ENCODE measurements at regions not wholly inside any gene's neighbourhood (a gene's known extent, or its start where the extent isn't known, plus 50 kb on each side); places are given as distances from the start of the nearest gene placed in this dataset.
"Not testable (repeated sequence)": the region's sequence is repeated elsewhere in the genome, so short reads cannot be mapped to it uniquely, and the experiment has no call there.

DNA sequence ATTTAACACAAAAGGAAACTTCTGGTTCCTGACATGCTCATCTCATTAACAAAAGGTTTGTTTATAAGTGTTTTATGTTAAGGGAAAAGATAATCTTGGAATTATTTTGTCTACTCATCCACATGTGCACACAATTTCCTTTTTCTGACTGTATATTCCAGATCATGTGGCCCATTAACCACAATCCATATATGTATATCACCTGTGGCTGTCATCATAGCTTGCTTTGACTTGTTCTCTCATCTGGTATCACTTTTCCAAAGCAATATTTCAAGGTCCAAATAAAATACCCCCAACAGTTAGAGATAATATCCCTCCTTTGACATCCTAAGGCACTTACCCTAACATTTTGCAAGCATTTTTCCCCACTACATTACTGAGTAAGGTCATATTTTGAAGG, 856.1 kb downstream of the CDH11 start:
- H3K4me2 ChIP-seq: no peak overlapping the region

DNA sequence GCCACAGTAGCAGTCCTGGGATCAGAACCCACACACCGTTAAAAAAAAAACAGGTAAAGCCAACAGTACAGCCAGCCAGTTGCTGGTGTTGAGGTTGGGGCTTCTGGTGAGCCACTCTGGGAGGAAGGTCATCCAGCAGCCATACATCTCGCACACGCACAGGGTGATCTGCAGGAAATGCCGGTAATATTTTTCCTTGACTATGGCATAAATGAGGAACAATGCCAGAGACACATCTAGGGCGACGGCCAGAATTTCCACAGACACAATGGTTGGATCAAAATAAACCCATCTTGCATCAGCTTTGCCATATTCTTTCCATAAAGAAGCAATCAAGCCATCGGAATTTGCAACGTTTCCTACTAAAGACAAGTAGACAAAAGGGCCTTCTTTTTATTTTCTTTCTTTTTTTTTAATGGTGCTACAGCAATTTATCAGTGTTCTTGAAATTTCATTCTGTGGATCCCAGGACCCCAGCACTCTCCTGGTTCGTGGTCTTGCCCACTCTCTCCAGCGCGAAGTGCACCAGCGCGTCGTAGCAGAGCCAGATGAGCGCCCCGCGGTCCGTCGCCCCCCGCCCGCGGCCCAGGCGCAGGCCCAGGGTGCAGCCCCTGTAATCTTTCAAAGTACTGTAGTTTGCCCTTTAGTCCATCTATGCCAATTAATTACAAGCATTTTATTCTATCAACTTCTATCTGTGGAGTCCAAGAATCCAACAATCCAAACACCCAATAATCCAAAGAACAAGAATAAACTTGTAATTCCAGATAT, 861.0 kb downstream of the CDH11 start:
- 97% methylated on average over 23 of the region's 23 CpGs for WGBS (ENCODE audit: low lambda C conversion rate, missing lambda C conversion rate)
- H3K4me3 ChIP-seq; H3K4me2 ChIP-seq; H3K27me3 ChIP-seq; H3K4me1 ChIP-seq (ENCODE audit: insufficient read depth); H3K36me3 ChIP-seq (replicated peaks; ENCODE audit: insufficient read depth, low read depth); H2AFZ ChIP-seq; H3K9me2 ChIP-seq (replicated peaks; ENCODE audit: insufficient read depth); DNase-seq (ENCODE audit: low spot score); H3K9me3 ChIP-seq (ENCODE audit: low read depth); H4K20me1 ChIP-seq (ENCODE audit: insufficient read depth, poor library complexity, severe bottlenecking); H3K27ac ChIP-seq; H3K79me2 ChIP-seq: not testable (repeated sequence)

More for the DNA sequence above, 856.1 kb downstream of the CDH11 start:
- H3K27me3 ChIP-seq: no peaks in the 10 kb centered on the region
- no peaks in the 10 kb centered on the region for H3K36me3 ChIP-seq (replicated peaks; ENCODE audit: insufficient read depth, low read depth)
- no peaks in the 10 kb centered on the region for H3K9me2 ChIP-seq (replicated peaks; ENCODE audit: insufficient read depth)
- no peak overlapping the region for H3K4me3 ChIP-seq
- no peaks in the 10 kb centered on the region for H3K79me2 ChIP-seq
- no peaks in the 10 kb centered on the region for H3K4me1 ChIP-seq (ENCODE audit: insufficient read depth)
- DNase-seq (ENCODE audit: low spot score): no peak
- no peak for TF ChIP-seq EZH2phosphoT487 (IDR thresholded peaks at IDR 0.05; ENCODE audit: low read depth, severe bottlenecking, unreplicated experiment)
- no peak for TF ChIP-seq EZH2 (IDR thresholded peaks at IDR 0.05; ENCODE audit: borderline replicate concordance)
- TF ChIP-seq, protein P1, sequence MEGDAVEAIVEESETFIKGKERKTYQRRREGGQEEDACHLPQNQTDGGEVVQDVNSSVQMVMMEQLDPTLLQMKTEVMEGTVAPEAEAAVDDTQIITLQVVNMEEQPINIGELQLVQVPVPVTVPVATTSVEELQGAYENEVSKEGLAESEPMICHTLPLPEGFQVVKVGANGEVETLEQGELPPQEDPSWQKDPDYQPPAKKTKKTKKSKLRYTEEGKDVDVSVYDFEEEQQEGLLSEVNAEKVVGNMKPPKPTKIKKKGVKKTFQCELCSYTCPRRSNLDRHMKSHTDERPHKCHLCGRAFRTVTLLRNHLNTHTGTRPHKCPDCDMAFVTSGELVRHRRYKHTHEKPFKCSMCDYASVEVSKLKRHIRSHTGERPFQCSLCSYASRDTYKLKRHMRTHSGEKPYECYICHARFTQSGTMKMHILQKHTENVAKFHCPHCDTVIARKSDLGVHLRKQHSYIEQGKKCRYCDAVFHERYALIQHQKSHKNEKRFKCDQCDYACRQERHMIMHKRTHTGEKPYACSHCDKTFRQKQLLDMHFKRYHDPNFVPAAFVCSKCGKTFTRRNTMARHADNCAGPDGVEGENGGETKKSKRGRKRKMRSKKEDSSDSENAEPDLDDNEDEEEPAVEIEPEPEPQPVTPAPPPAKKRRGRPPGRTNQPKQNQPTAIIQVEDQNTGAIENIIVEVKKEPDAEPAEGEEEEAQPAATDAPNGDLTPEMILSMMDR (IDR thresholded peaks at IDR 0.05; ENCODE audit: poor library complexity): no peak
- H3K27ac ChIP-seq: no peak overlapping the region
- no peak overlapping the region for H2AFZ ChIP-seq
- H4K20me1 ChIP-seq (ENCODE audit: insufficient read depth, poor library complexity, severe bottlenecking): no peaks in the 10 kb centered on the region
- no peaks in the 10 kb centered on the region for H3K9me3 ChIP-seq (ENCODE audit: low read depth)

DNA sequence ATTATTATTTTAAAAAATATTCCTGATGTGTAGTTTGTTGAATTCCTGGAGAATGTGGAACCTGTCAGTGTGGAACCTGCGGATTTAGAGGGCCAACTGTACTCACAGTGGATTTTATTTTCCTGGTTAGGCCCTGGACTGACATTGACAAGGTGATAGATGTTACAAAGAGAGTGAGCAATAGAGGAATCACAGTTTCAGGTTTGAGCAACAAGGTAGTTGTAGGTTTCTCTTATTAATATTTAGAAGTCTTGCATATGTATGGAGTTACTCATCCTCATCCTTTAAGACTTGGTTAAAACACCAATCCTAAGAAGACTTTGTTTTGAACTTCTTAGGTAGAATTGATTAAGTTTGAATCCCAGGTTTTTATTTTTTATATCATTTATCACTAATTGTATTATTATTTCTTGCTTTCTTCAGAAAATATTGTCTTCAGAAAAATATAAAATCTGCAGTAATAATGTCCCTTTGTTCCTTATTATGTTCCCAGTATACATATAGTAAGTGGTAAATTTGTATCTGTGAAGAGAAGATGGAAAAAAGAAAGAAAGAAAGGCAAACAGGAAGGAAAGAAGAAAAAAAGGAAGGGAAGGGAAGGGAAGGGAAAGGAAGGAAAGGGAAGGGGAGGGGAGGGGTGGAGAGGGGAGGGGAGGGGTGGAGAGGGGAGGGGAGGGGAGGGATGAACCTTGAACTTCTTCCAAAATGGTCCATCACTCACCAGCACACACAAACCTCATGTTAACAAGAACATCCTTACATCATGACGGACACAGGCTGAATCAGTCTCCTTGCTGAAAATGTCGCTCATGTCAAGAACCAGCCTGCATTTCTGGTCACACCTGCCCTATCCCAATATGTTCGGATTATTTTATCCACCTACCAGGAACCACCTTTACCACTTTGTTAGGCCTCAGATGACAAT, 867.2 kb downstream of the CDH11 start:
- Histone ChIP-seq H3K9me3 (ENCODE audit: low read depth) (no peaks in the 10 kb centered on the region), H4K20me1 (ENCODE audit: insufficient read depth, poor library complexity, severe bottlenecking) (no peaks in the 10 kb centered on the region), H3K4me3 (no peak overlapping the region), H3K27ac (no peak overlapping the region), H3K79me2 (no peaks in the 10 kb centered on the region), H3K4me1 (ENCODE audit: insufficient read depth) (no peaks in the 10 kb centered on the region), H2AFZ (no peak overlapping the region), H3K4me2 (no peak overlapping the region), H3K36me3 (replicated peaks; ENCODE audit: insufficient read depth, low read depth) (no peaks in the 10 kb centered on the region), H3K27me3 (no peaks in the 10 kb centered on the region), H3K9me2 (replicated peaks; ENCODE audit: insufficient read depth) (no peaks in the 10 kb centered on the region)
- 97% methylated on average over 4 of the region's 4 CpGs for WGBS (ENCODE audit: low lambda C conversion rate, missing lambda C conversion rate)
- TF ChIP-seq, protein P1 (IDR thresholded peaks at IDR 0.05; ENCODE audit: poor library complexity): no peak
- TF ChIP-seq EZH2 (IDR thresholded peaks at IDR 0.05; ENCODE audit: borderline replicate concordance) (no peak), EZH2phosphoT487 (IDR thresholded peaks at IDR 0.05; ENCODE audit: low read depth, severe bottlenecking, unreplicated experiment) (no peak)
- DNase-seq (ENCODE audit: low spot score): no peak

DNA sequence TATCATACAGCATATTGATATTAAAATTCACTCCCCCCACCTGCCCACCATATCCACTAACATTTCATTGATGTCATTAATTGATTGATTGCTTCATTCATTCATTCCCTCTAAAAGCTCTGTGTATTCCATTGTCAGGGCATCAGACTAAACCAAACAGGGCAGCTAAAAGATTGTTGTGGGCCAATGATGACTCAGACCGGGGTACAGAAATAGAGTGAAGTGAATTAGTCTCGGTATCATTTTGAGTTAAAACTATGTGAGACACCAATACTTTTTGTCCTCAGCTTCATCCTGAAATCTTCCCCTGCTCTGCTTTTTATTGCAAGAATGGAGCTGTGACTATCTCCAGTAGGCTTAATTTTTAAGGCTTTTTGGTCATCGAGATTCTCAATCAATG, 868.3 kb downstream of the CDH11 start:
- no peak overlapping the region for H3K4me3 ChIP-seq
- no peak overlapping the region for H2AFZ ChIP-seq
- no peaks in the 10 kb centered on the region for H3K36me3 ChIP-seq (replicated peaks; ENCODE audit: insufficient read depth, low read depth)
- no peak overlapping the region for H3K4me2 ChIP-seq
- 95% methylated on average over 3 of the region's 3 CpGs for WGBS (ENCODE audit: low lambda C conversion rate, missing lambda C conversion rate)
- no peaks in the 10 kb centered on the region for H3K79me2 ChIP-seq
- H3K9me2 ChIP-seq (replicated peaks; ENCODE audit: insufficient read depth): no peaks in the 10 kb centered on the region
- H3K9me3 ChIP-seq (ENCODE audit: low read depth): no peaks in the 10 kb centered on the region
- no peaks in the 10 kb centered on the region for H3K4me1 ChIP-seq (ENCODE audit: insufficient read depth)
- TF ChIP-seq EZH2 (IDR thresholded peaks at IDR 0.05; ENCODE audit: borderline replicate concordance) (no peak), EZH2phosphoT487 (IDR thresholded peaks at IDR 0.05; ENCODE audit: low read depth, severe bottlenecking, unreplicated experiment) (no peak)
- TF ChIP-seq, protein P1 (IDR thresholded peaks at IDR 0.05; ENCODE audit: poor library complexity): no peak
- no peaks in the 10 kb centered on the region for H4K20me1 ChIP-seq (ENCODE audit: insufficient read depth, poor library complexity, severe bottlenecking)
- no peak for DNase-seq (ENCODE audit: low spot score)
- no peaks in the 10 kb centered on the region for H3K27me3 ChIP-seq
- H3K27ac ChIP-seq: no peak overlapping the region
